Breast epithelium (tissue), 4 donors: ENCODE measurements at regions not wholly inside any gene's neighbourhood (a gene's known extent, or its start where the extent isn't known, plus 50 kb on each side); places are given as distances from the start of the nearest gene placed in this dataset.

Experiments used
- DNase-seq, 2 donors: peaks; one replicate each; pipeline ENCODE4 v3.0.0-alpha.2; 2019; ENCODE audit warnings: low spot score in 2 of 2
- H3K27ac ChIP-seq, 2 donors: fragments of 200-600 bp; sonication (generic) in 1 of 2; one replicate each; pipeline ENCODE4 v1.5.1; 2016 to 2019; ENCODE audit warnings: mild to moderate bottlenecking in 1 of 2
- H3K27me3 ChIP-seq, 2 donors: fragments of 200-600 bp; sonication (generic) in 1 of 2; one replicate each; pipeline versions ENCODE4 v1.5.1 to v1.6.0; 2017 to 2019; ENCODE audit warnings: control low read depth in 1 of 2, mild to moderate bottlenecking in 1 of 2
- H3K36me3 ChIP-seq: fragments of 200-600 bp; one replicate; pipeline ENCODE4 v1.5.1; 2019
- H3K4me1 ChIP-seq, 2 donors: fragments of 200-600 bp; sonication (generic); one replicate each; pipeline ENCODE4 v1.5.1; 2016 to 2019; ENCODE audit warnings: control low read depth in 1 of 2
- H3K4me3 ChIP-seq, 3 donors: fragments of 200-600 bp; sonication (generic); 1 replicate in 2 of 3; 2 replicates in 1 of 3; pipeline ENCODE4 v1.5.1; 2016 to 2019; ENCODE audit warnings: mild to moderate bottlenecking in 3 of 3, moderate library complexity in 2 of 3
- H3K9me3 ChIP-seq, 2 donors: fragments of 200-600 bp; sonication (generic) in 1 of 2; one replicate each; pipeline ENCODE4 v1.5.1; 2016 to 2019; ENCODE audit warnings: control low read depth in 1 of 2
- CTCF ChIP-seq, 3 donors: fragments of 450-650 bp; IDR thresholded peaks; one replicate each; pipeline ENCODE4 v1.5.1; 2016 to 2017; ENCODE audit warnings: antibody characterized with exemption in 3 of 3, mild to moderate bottlenecking in 3 of 3, moderate library complexity in 3 of 3
- POLR2A ChIP-seq: fragments of 450-650 bp; IDR thresholded peaks from one replicate; pipeline ENCODE4 v1.6.1; 2016; ENCODE audit warnings: antibody characterized with exemption, mild to moderate bottlenecking, moderate library complexity
- POLR2AphosphoS5 ChIP-seq, 3 donors: sonication (generic); formaldehyde crosslinking; IDR thresholded peaks; one replicate each; pipeline ENCODE4 v1.6.1; 2017; ENCODE audit warnings: antibody characterized with exemption in 3 of 3
- intact Hi-C: fragments of 100-400 bp; cut with DNase I; formaldehyde crosslinking; loops from one replicate; pipeline ENCODE4 v1.15.1; 2023; ENCODE audit warnings: low total_unique reads

GRCh38 chr2:238574490-238575271 lies 148.0 kb downstream of the ASB1 start:
- Histone ChIP-seq H3K4me1 (no peaks in the 10 kb centered on the region), H3K4me3 (no peak overlapping the region), H3K27me3 (no peaks in the 10 kb centered on the region), H3K27ac (peak overlapping the region in 1 of 2 donors; percentile 43), H3K36me3 (no peaks in the 10 kb centered on the region), H3K9me3 (no peaks in the 10 kb centered on the region)
- DNase-seq: no peak
- intact Hi-C loops: no loop called here
- TF ChIP-seq POLR2AphosphoS5 (IDR thresholded peaks at IDR 0.05): no peak
- TF ChIP-seq CTCF (IDR thresholded peaks at IDR 0.05): no peak
- no peak for TF ChIP-seq POLR2A

- Histone ChIP-seq H3K27me3 (no peaks in the 10 kb centered on the region), H3K4me3 (no peak overlapping the region), H3K27ac (no peak overlapping the region), H3K9me3 (no peaks in the 10 kb centered on the region), H3K36me3 (no peaks in the 10 kb centered on the region), H3K4me1 (no peaks in the 10 kb centered on the region)
- no peak for DNase-seq
- TF ChIP-seq POLR2A (no peak), CTCF (IDR thresholded peaks at IDR 0.05) (no peak), POLR2AphosphoS5 (IDR thresholded peaks at IDR 0.05) (no peak)
- intact Hi-C loops: loop anchor here (1.0 kb wide), 1 partner anchor 36 kb away; no protein-coding TSS in a partner anchor
These were observed 149.9 kb downstream of the ASB1 start for GRCh38 chr2:238576674-238577073.

- Histone ChIP-seq H3K36me3 (no peaks in the 10 kb centered on the region), H3K4me1 (no peaks in the 10 kb centered on the region), H3K9me3 (no peaks in the 10 kb centered on the region), H3K27ac (no peak overlapping the region), H3K4me3 (no peak overlapping the region), H3K27me3 (no peaks in the 10 kb centered on the region)
- TF ChIP-seq CTCF (IDR thresholded peaks at IDR 0.05) (no peak), POLR2A (no peak), POLR2AphosphoS5 (IDR thresholded peaks at IDR 0.05) (no peak)
- intact Hi-C loops: no loop called here
- DNase-seq: no peak
These were observed 151.5 kb downstream of the ASB1 start for GRCh38 chr2:238578256-238578655.

- intact Hi-C loops: no loop called here
- Histone ChIP-seq H3K27me3 (no peaks in the 10 kb centered on the region), H3K27ac (no peak overlapping the region), H3K4me3 (no peak overlapping the region), H3K36me3 (no peaks in the 10 kb centered on the region), H3K9me3 (no peaks in the 10 kb centered on the region), H3K4me1 (no peaks in the 10 kb centered on the region)
- no peak for DNase-seq
- TF ChIP-seq CTCF (IDR thresholded peaks at IDR 0.05) (no peak), POLR2A (no peak), POLR2AphosphoS5 (IDR thresholded peaks at IDR 0.05) (no peak)
These were observed 153.8 kb downstream of the ASB1 start for GRCh38 chr2:238580486-238580885.

- no peaks in the 10 kb centered on the region for H3K4me1 ChIP-seq
- H3K36me3 ChIP-seq: no peaks in the 10 kb centered on the region
- TF ChIP-seq POLR2AphosphoS5 (IDR thresholded peaks at IDR 0.05) (no peak), CTCF (IDR thresholded peaks at IDR 0.05) (no peak), POLR2A (no peak)
- H3K9me3 ChIP-seq: no peaks in the 10 kb centered on the region
- H3K27me3 ChIP-seq: no peaks in the 10 kb centered on the region
- DNase-seq: no peak
- intact Hi-C loops: no loop called here
- H3K27ac ChIP-seq: no peak overlapping the region
- no peak overlapping the region for H3K4me3 ChIP-seq
These were observed 154.4 kb downstream of the ASB1 start for GRCh38 chr2:238581126-238581525.
